ENCODE measurements at regions not wholly inside any gene's neighbourhood (a gene's known extent, or its start where the extent isn't known, plus 50 kb on each side); places are given as distances from the start of the nearest gene placed in this dataset.

DNA sequence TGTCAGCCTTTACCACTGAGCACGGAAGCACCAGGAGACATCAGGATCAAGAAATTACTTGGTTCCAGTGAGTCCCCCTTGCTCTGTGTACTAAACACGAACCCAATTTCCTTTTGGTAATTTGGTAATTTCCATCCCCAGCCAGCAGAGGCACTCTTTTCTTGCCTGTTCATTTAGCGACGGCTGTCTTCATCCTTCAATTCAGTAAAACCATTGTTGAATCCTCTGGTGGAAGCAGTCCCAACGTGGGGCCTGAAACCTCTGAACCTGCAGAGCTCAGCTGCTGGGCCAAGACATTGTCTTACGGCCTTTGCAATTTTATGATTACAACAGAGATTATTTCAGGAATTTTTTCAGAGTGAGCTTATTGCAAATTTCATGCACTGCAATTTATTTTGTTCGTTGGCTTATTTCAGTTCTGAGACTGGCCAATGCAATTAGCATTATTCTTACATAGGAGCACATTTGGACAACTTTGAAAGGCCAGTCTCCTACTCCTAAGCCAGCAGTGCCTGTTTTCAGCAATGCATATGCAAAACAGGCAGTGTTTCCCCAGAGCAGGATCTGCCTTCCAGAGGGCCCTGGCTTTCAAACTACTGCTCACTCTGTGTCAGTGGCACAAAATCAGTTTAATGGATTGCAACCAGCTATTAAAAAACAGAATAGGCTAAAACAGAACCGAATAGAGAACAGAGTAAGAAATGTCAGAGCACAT, 372.9 kb upstream of the TMEM132C start:
- WGBS, 2 donors, result 55 to 57% methylated on average over 8 of the region's 8 CpGs

DNA sequence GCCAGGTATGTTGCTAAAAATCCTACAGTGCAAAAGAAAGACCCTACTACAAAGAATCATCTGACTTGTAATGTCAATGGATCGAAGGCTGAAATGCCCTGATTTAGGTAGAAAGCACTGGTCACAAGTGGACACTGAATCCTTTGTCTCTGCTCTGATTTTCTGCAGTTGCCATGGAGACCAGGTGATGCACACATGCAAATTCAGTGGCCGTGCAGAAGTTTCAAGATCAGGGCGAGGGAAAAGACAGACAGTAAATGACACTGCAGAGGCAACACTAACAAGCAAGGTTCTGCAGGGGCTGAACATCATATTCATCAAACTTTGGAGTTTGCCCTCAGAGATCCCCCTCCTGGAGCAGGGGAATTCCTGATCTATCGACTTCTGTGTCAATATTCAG, 370.3 kb upstream of the TMEM132C start:
- Histone ChIP-seq H3K4me1 (ENCODE audit: control insufficient read depth in 2 of 2, insufficient read depth in 2 of 2, low read length in 1 of 2) (no peaks in the 10 kb centered on the region), H3K27ac (ENCODE audit: low read depth in 2 of 2, low read length in 1 of 2) (no peak overlapping the region), H3K36me3 (ENCODE audit: control insufficient read depth in 2 of 2, insufficient read depth in 2 of 2, low read length in 1 of 2) (no peaks in the 10 kb centered on the region)

More for the DNA sequence above, 372.9 kb upstream of the TMEM132C start:
- Histone ChIP-seq H3K27ac (ENCODE audit: low read depth in 2 of 2, low read length in 1 of 2) (no peak overlapping the region), H3K36me3 (ENCODE audit: control insufficient read depth in 2 of 2, insufficient read depth in 2 of 2, low read length in 1 of 2) (no peaks in the 10 kb centered on the region), H3K4me1 (ENCODE audit: control insufficient read depth in 2 of 2, insufficient read depth in 2 of 2, low read length in 1 of 2) (no peaks in the 10 kb centered on the region), H3K9me3 (ENCODE audit: control insufficient read depth in 2 of 2, insufficient read depth in 1 of 2, low read depth in 1 of 2, low read length in 1 of 2) (peaks cover 0 to 2% of the 10 kb centered on the region in 2 donors), H3K27me3 (ENCODE audit: control insufficient read depth in 1 of 2, insufficient read depth in 2 of 2, low read length in 2 of 2) (no peaks in the 10 kb centered on the region), H3K4me3 (ENCODE audit: low read depth in 1 of 2, low read length in 2 of 2) (no peak overlapping the region)

DNA sequence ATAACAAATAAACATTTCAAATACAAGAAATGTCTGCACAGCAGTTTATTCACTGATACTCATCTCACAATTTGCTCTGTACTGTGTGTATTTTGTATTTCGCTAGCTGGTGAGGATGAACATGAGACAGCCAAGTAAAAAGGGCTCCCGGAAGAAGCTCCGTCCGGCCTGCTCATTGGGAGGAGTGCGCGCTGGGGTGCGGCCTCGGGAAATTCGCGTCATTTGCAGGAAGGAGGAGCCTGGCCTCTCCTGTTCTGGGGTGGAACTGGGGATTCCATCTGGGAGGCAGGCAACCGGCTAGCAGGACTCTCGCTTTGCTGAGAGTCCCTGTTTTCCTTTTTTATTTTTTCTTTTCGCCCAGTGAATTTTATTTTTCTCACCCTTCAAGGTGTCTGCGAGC, 368.4 kb upstream of the TMEM132C start:
- no peak overlapping the region for H3K27ac ChIP-seq (ENCODE audit: low read depth in 2 of 2, low read length in 1 of 2)
- no peaks in the 10 kb centered on the region for H3K27me3 ChIP-seq (ENCODE audit: control insufficient read depth in 1 of 2, insufficient read depth in 2 of 2, low read length in 2 of 2)
- 86 to 91% methylated on average over 14 of the region's 14 CpGs for WGBS, 2 donors

More for the DNA sequence above, 370.3 kb upstream of the TMEM132C start:
- Histone ChIP-seq H3K27me3 (ENCODE audit: control insufficient read depth in 1 of 2, insufficient read depth in 2 of 2, low read length in 2 of 2) (no peaks in the 10 kb centered on the region), H3K9me3 (ENCODE audit: control insufficient read depth in 2 of 2, insufficient read depth in 1 of 2, low read depth in 1 of 2, low read length in 1 of 2) (peaks cover 0 to 2% of the 10 kb centered on the region in 2 donors), H3K4me3 (ENCODE audit: low read depth in 1 of 2, low read length in 2 of 2) (no peak overlapping the region)
- WGBS, 2 donors, result 62 to 70% methylated on average over 4 of the region's 4 CpGs

DNA sequence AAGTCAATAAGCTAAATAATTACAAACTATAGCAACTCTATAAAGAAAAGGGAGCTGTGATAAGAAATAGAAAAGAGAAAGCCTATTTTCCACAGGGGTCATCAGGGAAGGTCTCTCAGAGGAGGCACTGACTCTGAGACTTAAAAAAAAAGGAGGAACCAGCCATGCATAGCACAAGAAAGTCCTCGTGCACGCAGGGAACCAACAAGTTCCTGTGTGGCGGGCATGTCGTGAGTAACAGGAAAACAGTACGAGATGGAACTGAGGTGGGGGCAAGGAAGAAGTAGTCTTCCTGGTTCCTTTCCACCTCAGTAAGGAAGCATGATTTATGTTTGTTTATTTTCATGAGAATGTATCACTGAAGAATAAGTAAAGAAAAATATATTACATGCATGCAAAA, 367.0 kb upstream of the TMEM132C start:
- H3K4me1 ChIP-seq (ENCODE audit: control insufficient read depth in 2 of 2, insufficient read depth in 2 of 2, low read length in 1 of 2), result no peaks in the 10 kb centered on the region
- no peak overlapping the region for H3K4me3 ChIP-seq (ENCODE audit: low read depth in 1 of 2, low read length in 2 of 2)
- peaks cover 0 to 2% of the 10 kb centered on the region in 2 donors for H3K9me3 ChIP-seq (ENCODE audit: control insufficient read depth in 2 of 2, insufficient read depth in 1 of 2, low read depth in 1 of 2, low read length in 1 of 2)
- H3K36me3 ChIP-seq (ENCODE audit: control insufficient read depth in 2 of 2, insufficient read depth in 2 of 2, low read length in 1 of 2), result no peaks in the 10 kb centered on the region
- no peaks in the 10 kb centered on the region for H3K27me3 ChIP-seq (ENCODE audit: control insufficient read depth in 1 of 2, insufficient read depth in 2 of 2, low read length in 2 of 2)
- 49 to 52% methylated on average over 5 of the region's 5 CpGs for WGBS, 2 donors
- no peak overlapping the region for H3K27ac ChIP-seq (ENCODE audit: low read depth in 2 of 2, low read length in 1 of 2)

More for the DNA sequence above, 368.4 kb upstream of the TMEM132C start:
- Histone ChIP-seq H3K9me3 (ENCODE audit: control insufficient read depth in 2 of 2, insufficient read depth in 1 of 2, low read depth in 1 of 2, low read length in 1 of 2) (peaks cover 0 to 2% of the 10 kb centered on the region in 2 donors), H3K36me3 (ENCODE audit: control insufficient read depth in 2 of 2, insufficient read depth in 2 of 2, low read length in 1 of 2) (no peaks in the 10 kb centered on the region), H3K4me1 (ENCODE audit: control insufficient read depth in 2 of 2, insufficient read depth in 2 of 2, low read length in 1 of 2) (no peaks in the 10 kb centered on the region), H3K4me3 (ENCODE audit: low read depth in 1 of 2, low read length in 2 of 2) (no peak overlapping the region)

DNA sequence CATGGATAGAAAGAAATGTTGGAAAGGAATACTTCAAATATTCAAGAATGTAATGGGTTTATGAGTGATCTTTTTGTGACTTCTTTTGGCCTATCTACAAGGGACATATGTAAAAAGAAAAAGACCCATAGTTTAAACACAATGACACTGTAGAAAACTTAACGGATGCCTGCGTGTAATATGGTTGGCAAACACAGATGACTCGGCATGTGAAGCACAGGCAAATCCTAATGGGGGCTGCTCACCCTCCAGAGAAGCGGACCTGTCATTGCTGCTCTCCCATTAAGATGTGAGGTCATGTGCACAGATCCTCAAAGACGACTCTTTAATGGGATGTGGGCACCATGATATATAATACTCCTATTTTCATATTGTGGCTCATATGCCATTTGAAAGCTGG, 366.6 kb upstream of the TMEM132C start:
- Histone ChIP-seq H3K4me3 (ENCODE audit: low read depth in 1 of 2, low read length in 2 of 2) (no peak overlapping the region), H3K36me3 (ENCODE audit: control insufficient read depth in 2 of 2, insufficient read depth in 2 of 2, low read length in 1 of 2) (no peaks in the 10 kb centered on the region), H3K27me3 (ENCODE audit: control insufficient read depth in 1 of 2, insufficient read depth in 2 of 2, low read length in 2 of 2) (no peaks in the 10 kb centered on the region), H3K27ac (ENCODE audit: low read depth in 2 of 2, low read length in 1 of 2) (no peak overlapping the region), H3K4me1 (ENCODE audit: control insufficient read depth in 2 of 2, insufficient read depth in 2 of 2, low read length in 1 of 2) (no peaks in the 10 kb centered on the region), H3K9me3 (ENCODE audit: control insufficient read depth in 2 of 2, insufficient read depth in 1 of 2, low read depth in 1 of 2, low read length in 1 of 2) (peaks cover 0 to 2% of the 10 kb centered on the region in 2 donors)
- WGBS, 2 donors, result 64 to 66% methylated on average over 5 of the region's 5 CpGs

DNA sequence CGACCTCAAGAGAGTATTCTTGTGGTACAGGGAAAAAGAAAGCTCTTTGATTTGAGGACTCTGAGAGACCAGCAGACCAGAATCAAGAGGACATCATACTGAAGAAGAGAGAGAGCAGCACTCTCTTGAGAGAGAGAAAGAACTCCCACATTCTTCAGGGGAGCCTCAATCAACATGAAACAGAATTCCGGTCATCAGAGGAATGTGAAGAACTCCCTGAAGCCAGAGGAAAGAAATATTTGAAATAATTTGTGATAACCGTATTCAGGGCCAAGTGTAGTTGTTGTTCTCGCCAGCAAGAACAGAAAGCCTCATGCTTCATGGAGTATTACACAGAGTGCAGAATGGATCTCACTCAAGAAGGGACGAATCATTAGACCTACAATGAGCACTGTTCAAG, 363.8 kb upstream of the TMEM132C start:
- H3K4me3 ChIP-seq (ENCODE audit: low read depth in 1 of 2, low read length in 2 of 2), result no peak overlapping the region
- H3K27ac ChIP-seq (ENCODE audit: low read depth in 2 of 2, low read length in 1 of 2), result no peak overlapping the region
- 34 to 36% methylated on average over 5 of the region's 5 CpGs for WGBS, 2 donors
- no peaks in the 10 kb centered on the region for H3K27me3 ChIP-seq (ENCODE audit: control insufficient read depth in 1 of 2, insufficient read depth in 2 of 2, low read length in 2 of 2)
- H3K9me3 ChIP-seq (ENCODE audit: control insufficient read depth in 2 of 2, insufficient read depth in 1 of 2, low read depth in 1 of 2, low read length in 1 of 2), result peaks cover 0 to 2% of the 10 kb centered on the region in 2 donors
- no peaks in the 10 kb centered on the region for H3K36me3 ChIP-seq (ENCODE audit: control insufficient read depth in 2 of 2, insufficient read depth in 2 of 2, low read length in 1 of 2)
- no peaks in the 10 kb centered on the region for H3K4me1 ChIP-seq (ENCODE audit: control insufficient read depth in 2 of 2, insufficient read depth in 2 of 2, low read length in 1 of 2)

DNA sequence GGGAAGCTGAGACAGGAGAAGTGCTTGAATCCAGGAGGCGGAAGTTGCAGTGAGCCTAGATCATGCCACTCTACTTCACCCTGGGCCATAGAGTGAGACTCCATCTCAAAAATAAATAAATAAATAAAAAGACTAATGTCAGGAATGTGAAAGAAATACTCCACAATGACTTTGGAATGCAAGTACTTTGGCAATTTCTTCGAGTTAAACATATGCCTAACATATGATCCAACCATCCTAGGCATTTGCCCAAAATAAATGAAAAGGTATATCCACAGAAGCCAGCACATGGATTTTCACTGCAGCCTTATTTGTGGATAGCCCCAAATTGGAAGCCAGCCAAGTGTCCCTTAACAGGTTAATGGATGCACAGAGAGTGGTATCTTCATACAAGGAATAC, 357.9 kb upstream of the TMEM132C start:
- H3K4me1 ChIP-seq (ENCODE audit: control insufficient read depth in 2 of 2, insufficient read depth in 2 of 2, low read length in 1 of 2), result no peaks in the 10 kb centered on the region
- no peak overlapping the region for H3K27ac ChIP-seq (ENCODE audit: low read depth in 2 of 2, low read length in 1 of 2)
- no peaks in the 10 kb centered on the region for H3K27me3 ChIP-seq (ENCODE audit: control insufficient read depth in 1 of 2, insufficient read depth in 2 of 2, low read length in 2 of 2)
- no peaks in the 10 kb centered on the region for H3K9me3 ChIP-seq (ENCODE audit: control insufficient read depth in 2 of 2, insufficient read depth in 1 of 2, low read depth in 1 of 2, low read length in 1 of 2)
- H3K36me3 ChIP-seq (ENCODE audit: control insufficient read depth in 2 of 2, insufficient read depth in 2 of 2, low read length in 1 of 2), result no peaks in the 10 kb centered on the region
- WGBS, 2 donors, result 64 to 70% methylated on average over 2 of the region's 2 CpGs
- H3K4me3 ChIP-seq (ENCODE audit: low read depth in 1 of 2, low read length in 2 of 2), result no peak overlapping the region

DNA sequence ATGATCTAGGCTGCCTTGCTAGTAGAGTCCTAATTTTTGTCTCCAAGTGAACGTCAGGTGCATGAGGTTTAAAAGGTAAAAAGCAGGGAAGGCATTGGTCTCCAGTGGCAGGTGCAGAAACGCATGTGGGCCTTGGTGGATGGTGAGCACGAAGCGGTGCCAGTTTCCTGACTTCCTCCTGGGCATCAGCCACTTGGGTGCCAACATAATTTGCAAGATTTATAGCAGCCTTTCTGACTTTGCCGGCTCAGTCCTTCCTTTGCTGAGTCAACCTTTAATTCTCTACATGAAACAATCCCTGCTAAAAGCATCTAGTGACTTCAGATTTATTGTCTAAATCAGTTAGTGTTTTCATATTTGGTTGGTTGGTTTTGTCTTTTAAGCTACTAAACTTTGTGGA, 355.7 kb upstream of the TMEM132C start:
- H3K36me3 ChIP-seq (ENCODE audit: control insufficient read depth in 2 of 2, insufficient read depth in 2 of 2, low read length in 1 of 2), result no peaks in the 10 kb centered on the region
- 60 to 62% methylated on average over 5 of the region's 5 CpGs for WGBS, 2 donors
- no peak overlapping the region for H3K4me3 ChIP-seq (ENCODE audit: low read depth in 1 of 2, low read length in 2 of 2)
- H3K27ac ChIP-seq (ENCODE audit: low read depth in 2 of 2, low read length in 1 of 2), result no peak overlapping the region
- no peaks in the 10 kb centered on the region for H3K27me3 ChIP-seq (ENCODE audit: control insufficient read depth in 1 of 2, insufficient read depth in 2 of 2, low read length in 2 of 2)
- H3K4me1 ChIP-seq (ENCODE audit: control insufficient read depth in 2 of 2, insufficient read depth in 2 of 2, low read length in 1 of 2), result no peaks in the 10 kb centered on the region
- H3K9me3 ChIP-seq (ENCODE audit: control insufficient read depth in 2 of 2, insufficient read depth in 1 of 2, low read depth in 1 of 2, low read length in 1 of 2), result no peaks in the 10 kb centered on the region

DNA sequence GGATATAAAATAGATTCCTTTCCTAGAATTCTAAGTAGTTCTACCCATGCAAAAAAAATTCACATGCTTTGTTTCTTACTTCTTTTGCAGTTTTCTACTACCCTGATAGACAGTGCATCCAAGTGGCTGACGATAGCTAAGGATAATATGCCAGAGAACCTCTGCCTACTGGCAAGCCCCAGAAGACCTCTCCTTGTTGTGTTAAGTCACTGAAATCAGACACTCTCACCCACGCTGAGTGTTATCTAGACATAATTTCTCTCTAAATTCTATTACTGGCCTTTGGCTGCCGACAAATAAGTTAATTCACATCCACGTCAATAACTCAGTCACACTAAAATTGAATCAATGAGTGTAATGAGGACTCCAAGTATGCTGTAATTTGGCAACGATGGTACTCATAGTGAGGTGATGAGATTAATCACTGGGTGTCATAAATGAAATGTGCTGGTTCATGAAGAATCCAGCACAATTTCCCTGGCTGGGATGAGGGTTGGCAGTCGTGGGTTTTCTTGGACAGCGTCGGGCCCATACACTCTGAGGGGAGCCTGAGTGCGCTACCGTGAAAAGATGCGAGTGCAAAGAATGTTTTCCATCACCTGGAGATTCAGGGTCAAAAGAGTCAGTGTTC, 354.8 kb upstream of the TMEM132C start:
- H3K27me3 ChIP-seq (ENCODE audit: control insufficient read depth in 1 of 2, insufficient read depth in 2 of 2, low read length in 2 of 2), result no peaks in the 10 kb centered on the region
- no peak overlapping the region for H3K4me3 ChIP-seq (ENCODE audit: low read depth in 1 of 2, low read length in 2 of 2)
- H3K9me3 ChIP-seq (ENCODE audit: control insufficient read depth in 2 of 2, insufficient read depth in 1 of 2, low read depth in 1 of 2, low read length in 1 of 2), result no peaks in the 10 kb centered on the region
- no peaks in the 10 kb centered on the region for H3K4me1 ChIP-seq (ENCODE audit: control insufficient read depth in 2 of 2, insufficient read depth in 2 of 2, low read length in 1 of 2)
- H3K27ac ChIP-seq (ENCODE audit: low read depth in 2 of 2, low read length in 1 of 2), result no peak overlapping the region
- WGBS, 2 donors, result 85 to 86% methylated on average over 11 of the region's 11 CpGs
- H3K36me3 ChIP-seq (ENCODE audit: control insufficient read depth in 2 of 2, insufficient read depth in 2 of 2, low read length in 1 of 2), result no peaks in the 10 kb centered on the region

DNA sequence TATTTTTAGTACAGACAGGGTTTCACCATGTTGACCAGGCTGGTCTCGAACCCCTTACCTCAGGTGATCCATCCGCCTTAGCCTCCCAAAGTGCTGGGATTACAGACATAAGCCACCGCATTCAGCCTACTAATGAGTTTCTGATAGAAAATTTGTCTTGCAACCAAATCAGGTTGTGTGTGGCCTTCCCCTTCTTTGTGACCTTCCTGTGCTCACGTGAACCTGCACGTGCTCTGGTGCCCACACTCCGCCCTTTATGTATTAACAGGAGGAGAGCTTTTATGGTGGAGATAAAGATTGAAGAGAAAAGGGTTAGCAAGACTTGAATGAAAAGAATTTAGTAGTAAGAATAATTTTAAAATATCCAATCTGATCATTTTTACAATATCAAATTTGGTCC, 343.5 kb upstream of the TMEM132C start:
- Histone ChIP-seq H3K27ac (ENCODE audit: low read depth in 2 of 2, low read length in 1 of 2) (no peak overlapping the region), H3K36me3 (ENCODE audit: control insufficient read depth in 2 of 2, insufficient read depth in 2 of 2, low read length in 1 of 2) (no peaks in the 10 kb centered on the region), H3K27me3 (ENCODE audit: control insufficient read depth in 1 of 2, insufficient read depth in 2 of 2, low read length in 2 of 2) (no peaks in the 10 kb centered on the region), H3K9me3 (ENCODE audit: control insufficient read depth in 2 of 2, insufficient read depth in 1 of 2, low read depth in 1 of 2, low read length in 1 of 2) (no peaks in the 10 kb centered on the region), H3K4me3 (ENCODE audit: low read depth in 1 of 2, low read length in 2 of 2) (no peak overlapping the region), H3K4me1 (ENCODE audit: control insufficient read depth in 2 of 2, insufficient read depth in 2 of 2, low read length in 1 of 2) (no peaks in the 10 kb centered on the region)
- WGBS, 2 donors, result 91 to 93% methylated on average over 6 of the region's 6 CpGs
